ENCODE measurements at regions not wholly inside any gene's neighbourhood (a gene's known extent, or its start where the extent isn't known, plus 50 kb on each side); places are given as distances from the start of the nearest gene placed in this dataset.

GRCh38 chr2:7611750-7612149 lies 694.5 kb downstream of the RNF144A start:
- Histone ChIP-seq H3K36me3 (replicated peaks in 1 of 2) (no peaks in the 10 kb centered on the region), H3K27ac (no peak overlapping the region), H3K4me1 (replicated peaks in 1 of 2) (no peaks in the 10 kb centered on the region), H3K27me3 (no peaks in the 10 kb centered on the region), H3K9me3 (replicated peaks in 1 of 3) (no peaks in the 10 kb centered on the region), H3K4me3 (no peak overlapping the region)
- no peak for DNase-seq
- intact Hi-C loops (cut with DNase I): no loop called here
- WGBS, 4 donors: 39 to 70% (median 57%) methylated on average over 3 to 4 of the region's 4 CpGs
- TF ChIP-seq CTCF (IDR thresholded peaks at IDR 0.05): no peak
- no peak for TF ChIP-seq POLR2A (IDR thresholded peaks at IDR 0.05)

GRCh38 chr2:7612969-7613368 lies 695.8 kb downstream of the RNF144A start:
- WGBS, 4 donors: 52 to 71% (median 59%) methylated on average over 3 of the region's 3 CpGs
- Histone ChIP-seq H3K9me3 (replicated peaks in 1 of 3) (no peaks in the 10 kb centered on the region), H3K36me3 (replicated peaks in 1 of 2) (no peaks in the 10 kb centered on the region), H3K27me3 (no peaks in the 10 kb centered on the region), H3K27ac (no peak overlapping the region), H3K4me3 (no peak overlapping the region), H3K4me1 (replicated peaks in 1 of 2) (no peaks in the 10 kb centered on the region)
- TF ChIP-seq CTCF (IDR thresholded peaks at IDR 0.05) (no peak), POLR2A (IDR thresholded peaks at IDR 0.05) (no peak)
- intact Hi-C loops (cut with DNase I): no loop called here
- DNase-seq: no peak

GRCh38 chr2:7613831-7614230 lies 696.6 kb downstream of the RNF144A start:
- intact Hi-C loops (cut with DNase I): no loop called here
- 87 to 92% (median 90%) methylated on average over 6 of the region's 6 CpGs for WGBS, 4 donors

GRCh38 chr2:7618031-7618430 lies 700.8 kb downstream of the RNF144A start:
- 74 to 89% (median 78%) methylated on average over 3 of the region's 3 CpGs for WGBS, 4 donors
- no peak for DNase-seq
- no peaks in the 10 kb centered on the region for H3K36me3 ChIP-seq (replicated peaks in 1 of 2)
- TF ChIP-seq POLR2A (IDR thresholded peaks at IDR 0.05) (no peak), CTCF (IDR thresholded peaks at IDR 0.05) (no peak)
- intact Hi-C loops (cut with DNase I): no loop called here
- H3K9me3 ChIP-seq (replicated peaks in 1 of 3): no peaks in the 10 kb centered on the region
- no peaks in the 10 kb centered on the region for H3K4me1 ChIP-seq (replicated peaks in 1 of 2)
- H3K27me3 ChIP-seq: no peaks in the 10 kb centered on the region
- no peak overlapping the region for H3K4me3 ChIP-seq
- no peak overlapping the region for H3K27ac ChIP-seq

More at GRCh38 chr2:7613831-7614230, 696.6 kb downstream of the RNF144A start:
- DNase-seq: no peak
- no peak overlapping the region for H3K27ac ChIP-seq
- TF ChIP-seq CTCF (IDR thresholded peaks at IDR 0.05) (no peak), POLR2A (IDR thresholded peaks at IDR 0.05) (no peak)
- no peaks in the 10 kb centered on the region for H3K27me3 ChIP-seq
- no peaks in the 10 kb centered on the region for H3K9me3 ChIP-seq (replicated peaks in 1 of 3)
- no peaks in the 10 kb centered on the region for H3K36me3 ChIP-seq (replicated peaks in 1 of 2)
- H3K4me3 ChIP-seq: no peak overlapping the region
- H3K4me1 ChIP-seq (replicated peaks in 1 of 2): no peaks in the 10 kb centered on the region

Data from adrenal gland (tissue), 9 donors.